GM23338 (cell line): ENCODE measurements at regions not wholly inside any gene's neighbourhood (a gene's known extent, or its start where the extent isn't known, plus 50 kb on each side); places are given as distances from the start of the nearest gene placed in this dataset.

Source experiments
- ATAC-seq: fragments of 200-7000 bp; cut with Tn5 transposase; 3 replicates; pipeline ENCODE4 v1.9.1; 2020
- DNase-seq: peaks from one replicate; pipeline ENCODE4 v3.0.0-alpha.2; 2015; ENCODE audit warnings: low spot score
- H2AFZ ChIP-seq: fragments of 200-600 bp; sonication (generic); 2 replicates; pipeline ENCODE4 v1.8.0; 2016; ENCODE audit warnings: antibody characterized with exemption, mild to moderate bottlenecking, moderate library complexity
- H3F3A ChIP-seq: fragments of 200-600 bp; sonication (generic); replicated peaks from 2 replicates; pipeline ENCODE4 v1.8.0; 2017; ENCODE audit warnings: antibody characterized with exemption, mixed run types, low read depth
- H3K27ac ChIP-seq: fragments of 200-600 bp; sonication (generic); 2 replicates; pipeline ENCODE4 v1.6.1; 2016; ENCODE audit warnings: low read depth
- H3K27me3 ChIP-seq: fragments of 200-600 bp; sonication (generic); 2 replicates; pipeline ENCODE4 v1.8.0; 2016; ENCODE audit warnings: mild to moderate bottlenecking, mixed run types, moderate library complexity; ENCODE audit not compliant: insufficient read depth
- H3K36me3 ChIP-seq: fragments of 200-600 bp; sonication (generic); 2 replicates; pipeline ENCODE4 v1.8.0; 2016; ENCODE audit warnings: mild to moderate bottlenecking; ENCODE audit not compliant: insufficient read depth
- H3K4me1 ChIP-seq: fragments of 200-600 bp; sonication (generic); 2 replicates; pipeline ENCODE4 v1.8.0; 2016; ENCODE audit warnings: mild to moderate bottlenecking, moderate library complexity; ENCODE audit not compliant: insufficient read depth
- H3K4me2 ChIP-seq: fragments of 200-600 bp; sonication (generic); 2 replicates; pipeline ENCODE4 v1.7.1; 2017; ENCODE audit warnings: mixed run types
- H3K4me3 ChIP-seq: fragments of 200-600 bp; sonication (generic); 2 replicates; pipeline ENCODE4 v1.6.1; 2016; ENCODE audit warnings: mixed run types
- H3K79me2 ChIP-seq: fragments of 200-600 bp; sonication (generic); replicated peaks from 2 replicates; pipeline ENCODE4 v1.8.0; 2017; ENCODE audit warnings: mild to moderate bottlenecking; ENCODE audit not compliant: insufficient read depth
- H3K9me2 ChIP-seq: fragments of 200-600 bp; sonication (generic); 2 replicates; pipeline ENCODE4 v1.8.0; 2017; ENCODE audit not compliant: insufficient read depth
- H4K20me1 ChIP-seq: fragments of 200-600 bp; sonication (generic); replicated peaks from 2 replicates; pipeline ENCODE4 v1.8.0; 2017; ENCODE audit warnings: mild to moderate bottlenecking; ENCODE audit not compliant: insufficient read depth
- H3K27ac Mint-ChIP-seq: 2 replicates; pipeline ENCODE4 v1.8.0; 2020; ENCODE audit warnings: inconsistent platforms, mild to moderate bottlenecking, moderate library complexity, mixed read lengths
- H3K27me3 Mint-ChIP-seq: 3 replicates; pipeline ENCODE4 v1.8.0; 2022; ENCODE audit warnings: low read depth, mild to moderate bottlenecking, moderate library complexity, mixed read lengths, inconsistent platforms; ENCODE audit not compliant: insufficient read depth, poor library complexity
- H3K36me3 Mint-ChIP-seq: 3 replicates; pipeline ENCODE4 v1.8.0; 2021; ENCODE audit warnings: low read depth, mild to moderate bottlenecking, inconsistent platforms, moderate library complexity, mixed read lengths
- H3K4me1 Mint-ChIP-seq: 3 replicates; pipeline ENCODE4 v1.8.0; 2020; ENCODE audit warnings: mild to moderate bottlenecking, inconsistent platforms, mixed read lengths
- H3K4me3 Mint-ChIP-seq: 3 replicates; pipeline ENCODE4 v1.8.0; 2021; ENCODE audit warnings: moderate library complexity, mild to moderate bottlenecking, inconsistent platforms, mixed read lengths
- H3K9me3 Mint-ChIP-seq: 3 replicates; pipeline ENCODE4 v1.8.0; 2020; ENCODE audit warnings: moderate library complexity, mild to moderate bottlenecking, inconsistent platforms, mixed read lengths
- CREB1 ChIP-seq: fragments of 250-450 bp; sonication (Bioruptor Pico); IDR thresholded peaks from 2 replicates; pipeline ENCODE4 v1.5.0; 2020; ENCODE audit warnings: low read depth, mild to moderate bottlenecking, moderate library complexity
- CTCF ChIP-seq, 2 experiments: fragments of 200-600 bp in 1 of 2; sonication (generic) in 1 of 2; conservative IDR thresholded peaks; 2 replicates each; pipeline versions ENCODE4 v1.5.1 to v1.6.1; 2016 to 2017; ENCODE audit warnings: antibody characterized with exemption in 2 of 2, low read depth in 2 of 2, mild to moderate bottlenecking in 2 of 2, moderate library complexity in 1 of 2
- ETS1 ChIP-seq: IDR thresholded peaks from 2 replicates; pipeline ENCODE4 v1.6.1; 2016; ENCODE audit warnings: antibody characterized with exemption
- EZH2 ChIP-seq: fragments of 200-600 bp; sonication (generic); IDR thresholded peaks from one replicate; pipeline ENCODE4 v1.8.0; 2017; ENCODE audit warnings: antibody characterized with exemption, mild to moderate bottlenecking, low read depth; ENCODE audit not compliant: unreplicated experiment
- EZH2phosphoT487 ChIP-seq: fragments of 200-600 bp; sonication (generic); IDR thresholded peaks from one replicate; pipeline ENCODE4 v1.8.1; 2018; ENCODE audit warnings: antibody characterized with exemption; ENCODE audit not compliant: unreplicated experiment
- JUNB ChIP-seq: IDR thresholded peaks from one replicate; pipeline ENCODE4 v1.6.1; 2016; ENCODE audit warnings: antibody characterized with exemption; ENCODE audit not compliant: unreplicated experiment
- NANOG ChIP-seq: IDR thresholded peaks from 2 replicates; pipeline ENCODE4 v1.6.1; 2016; ENCODE audit warnings: antibody characterized with exemption, borderline replicate concordance
- POLR2AphosphoS5 ChIP-seq: IDR thresholded peaks from 2 replicates; pipeline ENCODE4 v1.6.1; 2016; ENCODE audit warnings: antibody characterized with exemption, low read depth
- REST ChIP-seq: IDR thresholded peaks from one replicate; pipeline ENCODE4 v1.6.1; 2018; ENCODE audit warnings: antibody characterized with exemption; ENCODE audit not compliant: unreplicated experiment
- STAT1 ChIP-seq: IDR thresholded peaks from one replicate; pipeline ENCODE4 v1.6.1; 2016; ENCODE audit warnings: antibody characterized with exemption; ENCODE audit not compliant: unreplicated experiment
- ZNF114 ChIP-seq: fragments of 250-450 bp; sonication (Bioruptor Pico); IDR thresholded peaks from 2 replicates; pipeline ENCODE4 v1.5.0; 2020; ENCODE audit warnings: mild to moderate bottlenecking, moderate library complexity
- ZNF331 ChIP-seq: fragments of 250-450 bp; sonication (Bioruptor Pico); IDR thresholded peaks from 2 replicates; pipeline ENCODE4 v1.5.0; 2020; ENCODE audit warnings: low read depth, mild to moderate bottlenecking, moderate library complexity
- ZNF462 ChIP-seq: fragments of 250-450 bp; sonication (Bioruptor Pico); IDR thresholded peaks from 2 replicates; pipeline ENCODE4 v1.5.0; 2020; ENCODE audit warnings: mild to moderate bottlenecking, moderate library complexity

GRCh38 chr4:24235618-24236017 lies 345.8 kb upstream of the PPARGC1A start:
- TF ChIP-seq ETS1 (no peak), CTCF (conservative IDR thresholded peaks at IDR 0.05; ENCODE audit: low read depth in 2 of 2) (no peak), ZNF331 (CRISPR knock-in tag) (no peak), ZNF114 (CRISPR knock-in tag) (no peak), EZH2phosphoT487 (no peak), REST (no peak), STAT1 (no peak), CREB1 (no peak), JUNB (no peak), NANOG (no peak), POLR2AphosphoS5 (no peak), EZH2 (no peak), ZNF462 (CRISPR knock-in tag) (no peak)
- no peak overlapping the region for H3K4me3 Mint-ChIP-seq
- H3K27me3 ChIP-seq = no peaks in the 10 kb centered on the region
- no peaks in the 10 kb centered on the region for H3K36me3 Mint-ChIP-seq
- H3K4me1 Mint-ChIP-seq = peaks cover 11% of the 10 kb centered on the region
- H3K4me3 ChIP-seq = no peak overlapping the region
- no peak for ATAC-seq
- no peaks in the 10 kb centered on the region for H3K27me3 Mint-ChIP-seq
- H3F3A ChIP-seq = no peaks in the 10 kb centered on the region
- no peak for DNase-seq
- no peak overlapping the region for H3K27ac Mint-ChIP-seq
- peaks cover 8% of the 10 kb centered on the region; the same call in 1 of the 2 replicates for H3K4me1 ChIP-seq
- no peaks in the 10 kb centered on the region for H3K9me2 ChIP-seq
- no peak overlapping the region for H3K27ac ChIP-seq
- no peak overlapping the region for H2AFZ ChIP-seq
- H4K20me1 ChIP-seq = no peaks in the 10 kb centered on the region
- no peaks in the 10 kb centered on the region for H3K9me3 Mint-ChIP-seq
- no peaks in the 10 kb centered on the region for H3K36me3 ChIP-seq
- H3K4me2 ChIP-seq = no peak overlapping the region
- no peaks in the 10 kb centered on the region for H3K79me2 ChIP-seq
